IMR-90 (cell line): ENCODE measurements at regions not wholly inside any gene's neighbourhood (a gene's known extent, or its start where the extent isn't known, plus 50 kb on each side); places are given as distances from the start of the nearest gene placed in this dataset.

Experiments used
- ATAC-seq: fragments of 200-7000 bp; cut with Tn5 transposase; 2 replicates; pipeline ENCODE4 v1.9.1; 2020; ENCODE audit warnings: low read depth, mild to moderate bottlenecking, moderate library complexity
- BruUV-seq: library from RNA; stranded (reverse); fragments of 400-500 nt; replicated peaks from 2 replicates; lab custom pipeline; 2021; lab: Mats Ljungman, UMichigan
- CTCF ChIA-PET: fragments of 300-600 bp; formaldehyde crosslinking; extraction: SDS; loops from one replicate; lab custom pipeline; 2021; ENCODE audit warnings: antibody characterized with exemption; lab: Yijun Ruan, JAX
- POLR2A ChIA-PET: fragments of 300-600 bp; sonication (Branson Sonifier 250); formaldehyde crosslinking; loops from one replicate; lab custom pipeline; 2022; ENCODE audit warnings: antibody characterized with exemption; ENCODE audit not compliant: unreplicated experiment; lab: Charles Lee
- DNase-seq: peaks from one replicate; pipeline ENCODE4 v3.0.0; 2013
- H2AFZ ChIP-seq: replicated peaks from 2 replicates; pipeline ENCODE3; 2013; ENCODE audit warnings: low read length, mild to moderate bottlenecking; ENCODE audit not compliant: poor library complexity
- H2AK5ac ChIP-seq: 2 replicates; pipeline ENCODE4 v1.6.1; 2013; ENCODE audit warnings: low read depth, low read length, inconsistent platforms
- H2AK9ac ChIP-seq: replicated peaks from 2 replicates; pipeline ENCODE3; 2013; ENCODE audit warnings: mild to moderate bottlenecking, low read depth, low read length, moderate library complexity; ENCODE audit not compliant: poor library complexity
- H2BK120ac ChIP-seq: 2 replicates; pipeline ENCODE4 v1.6.1; 2013; ENCODE audit warnings: low read depth, low read length, inconsistent platforms
- H2BK15ac ChIP-seq: 3 replicates; pipeline ENCODE4 v1.6.1; 2013; ENCODE audit warnings: low read depth, low read length, inconsistent platforms
- H2BK20ac ChIP-seq: 2 replicates; pipeline ENCODE4 v1.6.1; 2013; ENCODE audit warnings: low read depth, mild to moderate bottlenecking, inconsistent platforms, low read length, moderate library complexity
- H2BK5ac ChIP-seq: 2 replicates; pipeline ENCODE4 v1.6.1; 2013; ENCODE audit warnings: mild to moderate bottlenecking, low read depth, low read length, inconsistent platforms; ENCODE audit not compliant: poor library complexity, severe bottlenecking
- H3K14ac ChIP-seq: replicated peaks from 2 replicates; pipeline ENCODE4 v1.6.1; 2013; ENCODE audit warnings: low read depth, low read length, inconsistent platforms
- H3K18ac ChIP-seq: 2 replicates; pipeline ENCODE4 v1.6.1; 2013; ENCODE audit warnings: low read depth, low read length, control low read depth
- H3K23ac ChIP-seq: 2 replicates; pipeline ENCODE4 v1.6.1; 2013; ENCODE audit warnings: low read depth, low read length, inconsistent platforms
- H3K27ac ChIP-seq: 2 replicates; pipeline ENCODE4 v1.5.1; 2013; ENCODE audit warnings: mild to moderate bottlenecking, control low read depth, low read length; ENCODE audit not compliant: insufficient read depth
- H3K27me3 ChIP-seq: 2 replicates; pipeline ENCODE4 v1.6.1; 2013; ENCODE audit warnings: low read length; ENCODE audit not compliant: control insufficient read depth, insufficient read depth
- H3K36me3 ChIP-seq: 2 replicates; pipeline ENCODE4 v1.6.1; 2013; ENCODE audit warnings: low read length, mixed read lengths; ENCODE audit not compliant: control insufficient read depth, insufficient read depth
- H3K4ac ChIP-seq: 2 replicates; pipeline ENCODE4 v1.6.1; 2013; ENCODE audit warnings: low read depth, low read length, inconsistent platforms
- H3K4me1 ChIP-seq: 2 replicates; pipeline ENCODE4 v1.6.1; 2013; ENCODE audit warnings: low read length, mixed read lengths; ENCODE audit not compliant: control insufficient read depth, insufficient read depth
- H3K4me2 ChIP-seq: 2 replicates; pipeline ENCODE4 v1.6.1; 2013; ENCODE audit warnings: low read depth, mild to moderate bottlenecking, control low read depth, low read length, moderate library complexity
- H3K4me3 ChIP-seq: 2 replicates; pipeline ENCODE4 v1.5.1; 2013; ENCODE audit warnings: low read depth, mild to moderate bottlenecking, control low read depth, low read length, moderate library complexity; ENCODE audit not compliant: insufficient read depth
- H3K56ac ChIP-seq: 2 replicates; pipeline ENCODE4 v1.6.1; 2013; ENCODE audit warnings: low read length, inconsistent platforms; ENCODE audit not compliant: insufficient read depth; ENCODE audit errors: extremely low read depth
- H3K79me1 ChIP-seq, 2 experiments: 2 replicates each; pipeline ENCODE4 v1.6.1; 2013; ENCODE audit warnings: low read length in 2 of 2, inconsistent platforms in 1 of 2, low read depth in 1 of 2
- H3K9ac ChIP-seq: 2 replicates; pipeline ENCODE4 v1.6.1; 2013; ENCODE audit warnings: low read depth, low read length, control low read depth
- H3K9me1 ChIP-seq: 2 replicates; pipeline ENCODE4 v1.6.1; 2013; ENCODE audit warnings: low read length, inconsistent platforms; ENCODE audit not compliant: insufficient read depth
- H3K9me3 ChIP-seq: 2 replicates; pipeline ENCODE4 v1.6.1; 2013; ENCODE audit warnings: low read length; ENCODE audit not compliant: control insufficient read depth, insufficient read depth
- H4K20me1 ChIP-seq: 2 replicates; pipeline ENCODE4 v1.6.1; 2013; ENCODE audit warnings: low read length, inconsistent platforms; ENCODE audit not compliant: insufficient read depth
- H4K5ac ChIP-seq: 2 replicates; pipeline ENCODE4 v1.6.1; 2013; ENCODE audit warnings: mild to moderate bottlenecking, low read depth, low read length, control low read depth
- H4K8ac ChIP-seq, 2 experiments: 2 replicates each; pipeline ENCODE4 v1.6.1; 2013; ENCODE audit warnings: low read depth in 2 of 2, low read length in 2 of 2, control low read depth in 1 of 2, inconsistent platforms in 1 of 2
- H4K91ac ChIP-seq: 2 replicates; pipeline ENCODE4 v1.6.1; 2013; ENCODE audit warnings: low read depth, low read length, inconsistent platforms; ENCODE audit not compliant: insufficient read depth
- BHLHE40 ChIP-seq: fragments of 150-350 bp; IDR thresholded peaks from 2 replicates; pipeline ENCODE4 v1.6.1; 2016; ENCODE audit warnings: mild to moderate bottlenecking, low read depth, low read length
- CEBPB ChIP-seq: IDR thresholded peaks from 2 replicates; pipeline ENCODE4 v1.6.1; 2012; ENCODE audit warnings: low read depth, low read length, improper control_type of control experiment
- CHD1 ChIP-seq: IDR thresholded peaks from 2 replicates; pipeline ENCODE4 v1.6.1; 2012; ENCODE audit warnings: low read depth, low read length, improper control_type of control experiment
- CTCF ChIP-seq: conservative IDR thresholded peaks from 2 replicates; pipeline ENCODE4 v1.5.1; 2012; ENCODE audit warnings: mild to moderate bottlenecking, low read depth, low read length, improper control_type of control experiment
- ELK1 ChIP-seq: fragments of 150-350 bp; IDR thresholded peaks from 2 replicates; pipeline ENCODE4 v1.6.1; 2016; ENCODE audit warnings: low read depth, mild to moderate bottlenecking, low read length, moderate library complexity, borderline replicate concordance
- FOS ChIP-seq: fragments of 150-350 bp; IDR thresholded peaks from 2 replicates; pipeline ENCODE4 v1.6.1; 2016; ENCODE audit warnings: low read depth, low read length
- MAFK ChIP-seq: IDR thresholded peaks from 2 replicates; pipeline ENCODE4 v1.6.1; 2012; ENCODE audit warnings: low read depth, low read length, improper control_type of control experiment
- MAZ ChIP-seq: IDR thresholded peaks from 2 replicates; pipeline ENCODE4 v1.6.1; 2012; ENCODE audit warnings: low read depth, mild to moderate bottlenecking, low read length, improper control_type of control experiment, moderate library complexity, borderline replicate concordance
- MXI1 ChIP-seq: IDR thresholded peaks from 2 replicates; pipeline ENCODE4 v1.6.1; 2012; ENCODE audit warnings: low read depth, mild to moderate bottlenecking, low read length, moderate library complexity, borderline replicate concordance
- NFE2L2 ChIP-seq: fragments of 150-350 bp; IDR thresholded peaks from 2 replicates; pipeline ENCODE4 v1.6.1; 2016; ENCODE audit warnings: low read depth, mild to moderate bottlenecking, low read length
- POLR2A ChIP-seq: IDR thresholded peaks from 2 replicates; pipeline ENCODE4 v1.6.1; 2012; ENCODE audit warnings: mild to moderate bottlenecking, low read depth, low read length
- RAD21 ChIP-seq: IDR thresholded peaks from 2 replicates; pipeline ENCODE4 v1.6.1; 2012; ENCODE audit warnings: low read length, improper control_type of control experiment
- RCOR1 ChIP-seq: IDR thresholded peaks from 2 replicates; pipeline ENCODE4 v1.6.1; 2012; ENCODE audit warnings: mild to moderate bottlenecking, low read length, improper control_type of control experiment; ENCODE audit not compliant: insufficient replicate concordance
- RFX5 ChIP-seq: IDR thresholded peaks from 2 replicates; pipeline ENCODE4 v1.8.0; 2012; ENCODE audit warnings: low read depth, mild to moderate bottlenecking, low read length, moderate library complexity
- SMC3 ChIP-seq: fragments of 150-350 bp; IDR thresholded peaks from 2 replicates; pipeline ENCODE4 v1.6.1; 2016; ENCODE audit warnings: low read depth, mild to moderate bottlenecking, antibody characterized with exemption, low read length, moderate library complexity
- USF2 ChIP-seq: fragments of 150-350 bp; IDR thresholded peaks from 2 replicates; pipeline ENCODE4 v1.6.1; 2017; ENCODE audit warnings: mild to moderate bottlenecking, antibody characterized with exemption, low read length, low read depth
- WGBS, 2 experiments: methylation state at CpG; one replicate each; pipeline versions ENCODE4 v1.1.5 to v1.1.7; 2013; ENCODE audit warnings: missing lambda C conversion rate in 2 of 2; ENCODE audit not compliant: insufficient read length in 1 of 2; ENCODE audit errors: extremely low coverage in 2 of 2; 5-methylcytosine and 5-hydroxymethylcytosine counted together
- dilution Hi-C: fragments of 300-500 bp; cut with HindIII; formaldehyde crosslinking; loops from one replicate; pipeline ENCODE4 v1.14.3; 2018; ENCODE audit warnings: low sequenced_read_pairs; ENCODE audit not compliant: unreplicated experiment
- in situ Hi-C: fragments of 300-500 bp; cut with MboI; formaldehyde crosslinking; loops from 3 replicates; pipeline ENCODE4 v1.14.3; 2019; ENCODE audit warnings: low sequenced_read_pairs, inconsistent platforms, mixed read lengths
- intact Hi-C: fragments of 100-400 bp; cut with micrococcal nuclease; formaldehyde crosslinking; loops from 2 replicates; pipeline ENCODE4 v1.10.0; 2022

GRCh38 chr17:79165756-79166473 is 91.3 kb downstream of the ENGASE start:
- H3K14ac ChIP-seq, result no peak overlapping the region
- no peak overlapping the region for H2BK5ac ChIP-seq
- no peaks in the 10 kb centered on the region for H3K9me1 ChIP-seq
- no peak overlapping the region for H3K4me3 ChIP-seq
- no peak overlapping the region for H2BK15ac ChIP-seq
- peak overlapping the region; percentile 55 for H2AK9ac ChIP-seq
- H3K4ac ChIP-seq, result no peak overlapping the region
- no peak overlapping the region for H2BK120ac ChIP-seq
- no peaks in the 10 kb centered on the region for H3K9me3 ChIP-seq
- no peak overlapping the region for H3K18ac ChIP-seq
- intact Hi-C loops, result no loop called here
- H3K4me2 ChIP-seq, result no peak overlapping the region
- no peaks in the 10 kb centered on the region for H3K79me1 ChIP-seq
- TF ChIP-seq CEBPB (no peak), FOS (no peak), USF2 (no peak), BHLHE40 (no peak), POLR2A (no peak), RCOR1 (no peak), MAFK (no peak), RAD21 (no peak), MXI1 (no peak), CHD1 (no peak), CTCF (no peak), SMC3 (no peak), NFE2L2 (no peak), ELK1 (no peak), RFX5 (no peak), MAZ (no peak)
- H2BK20ac ChIP-seq, result no peak overlapping the region
- CTCF ChIA-PET, result no interaction called here
- no peak overlapping the region for H3K27ac ChIP-seq
- H3K27me3 ChIP-seq, result peaks cover 32% of the 10 kb centered on the region; the same call in 1 of the 2 replicates
- 39% methylated on average over 9 of the region's 24 CpGs; no CpG with 5 or more reads in 1 of the 2 experiments for WGBS, 2 experiments
- DNase-seq (no peak), ATAC-seq (no peak)
- in situ Hi-C loops, result no loop called here
- no peaks in the 10 kb centered on the region for H4K20me1 ChIP-seq
- H3K56ac ChIP-seq, result no peak overlapping the region
- H3K4me1 ChIP-seq, result no peaks in the 10 kb centered on the region
- no peak overlapping the region for H3K23ac ChIP-seq
- no peak overlapping the region for H3K9ac ChIP-seq
- POLR2A ChIA-PET, result no interaction called here
- no TSS peak for BruUV-seq
- H4K91ac ChIP-seq, result no peak overlapping the region
- H4K5ac ChIP-seq, result no peak overlapping the region
- dilution Hi-C loops, result no loop called here
- H3K36me3 ChIP-seq, result no peaks in the 10 kb centered on the region
- H4K8ac ChIP-seq, result no peak overlapping the region
- no peak overlapping the region for H2AFZ ChIP-seq
- H2AK5ac ChIP-seq, result no peak overlapping the region
